ENCODE measurements at regions not wholly inside any gene's neighbourhood (a gene's known extent, or its start where the extent isn't known, plus 50 kb on each side); places are given as distances from the start of the nearest gene placed in this dataset.

DNA sequence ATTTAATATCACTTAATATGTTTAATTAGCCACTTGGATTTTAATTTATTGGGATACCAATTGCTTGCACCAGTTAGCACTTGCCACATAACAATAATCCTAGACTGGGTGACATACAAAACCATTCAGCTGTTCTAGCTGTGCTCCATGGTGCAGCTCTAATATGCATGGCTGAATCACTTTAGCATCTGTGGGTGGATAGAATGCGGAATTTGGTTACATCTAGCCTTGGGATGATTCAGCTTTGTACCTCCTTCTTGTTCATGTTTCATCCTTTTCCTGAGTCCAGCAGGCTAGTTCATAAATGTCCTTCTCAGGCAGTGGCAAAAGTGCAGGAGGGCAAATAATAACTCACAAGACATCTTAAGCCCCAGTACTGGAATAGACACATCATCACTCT, 1263.0 kb downstream of the LRFN5 start:
- DNase-seq, result no peak

DNA sequence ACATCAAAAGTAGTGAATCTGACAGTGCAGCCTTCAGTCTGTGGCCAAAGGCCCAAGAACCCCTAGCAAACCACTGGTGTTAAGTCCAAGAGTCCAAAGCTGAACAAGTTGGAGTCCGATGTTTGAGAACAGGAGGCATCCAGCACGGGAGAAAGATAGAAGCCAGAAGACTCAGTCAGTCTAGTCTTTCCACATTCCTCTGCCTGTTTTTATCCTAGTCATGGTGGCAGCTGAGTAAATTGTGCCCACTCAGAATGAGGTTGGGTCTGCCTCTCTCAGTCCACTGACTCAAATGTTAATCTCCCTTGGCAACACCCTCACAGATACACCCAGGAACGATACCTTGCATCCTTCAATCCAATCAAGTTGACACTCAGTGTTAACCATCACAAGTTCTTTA, 1255.4 kb downstream of the LRFN5 start:
- no peak for DNase-seq

- no peak for DNase-seq
These were observed 1253.7 kb downstream of the LRFN5 start for GRCh38 chr14:42860371-42860770.

GRCh38 chr14:42856106-42856505, 1249.4 kb downstream of the LRFN5 start:
- DNase-seq, result no peak

- DNase-seq, result no peak
These were observed 1248.4 kb downstream of the LRFN5 start for GRCh38 chr14:42855085-42855484.

GRCh38 chr14:42854061-42854460, 1247.4 kb downstream of the LRFN5 start:
- no peak for DNase-seq

DNA sequence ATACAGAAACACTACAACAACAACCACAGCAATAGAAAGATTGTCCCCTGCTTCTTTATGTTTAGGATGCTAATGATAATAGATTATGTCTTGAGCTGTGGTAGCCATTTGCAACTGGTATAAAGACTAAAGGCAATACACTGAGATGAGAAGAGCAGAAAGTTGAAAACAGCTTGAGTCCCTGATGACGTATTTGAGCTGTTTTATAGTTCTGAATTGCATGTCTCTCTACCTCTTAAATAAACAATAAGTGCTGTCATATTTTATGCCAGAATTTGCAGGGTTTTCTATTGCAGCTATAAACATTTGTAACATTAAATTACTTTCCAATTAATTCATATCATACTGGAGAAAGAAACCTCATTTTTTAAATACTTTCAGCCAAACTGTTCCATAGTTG, 1242.0 kb downstream of the LRFN5 start:
- DNase-seq, result no peak

DNA sequence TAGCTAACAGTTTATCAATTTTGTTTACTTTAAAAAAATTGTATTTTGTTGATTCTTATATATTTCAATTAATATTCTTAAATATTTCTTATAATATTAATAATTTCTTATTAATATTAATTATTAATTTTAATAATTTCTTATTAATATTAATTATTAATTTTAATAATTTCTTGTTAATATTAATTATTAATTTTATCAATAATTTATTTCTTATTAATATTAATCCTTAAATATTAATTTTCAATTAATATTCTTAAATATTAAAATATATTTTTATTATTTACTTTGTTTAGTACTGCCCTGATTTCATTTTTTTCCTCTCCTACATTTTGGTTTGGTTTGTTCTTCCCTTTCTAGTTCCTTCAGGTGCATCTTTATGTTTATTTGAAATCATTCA, 1208.1 kb downstream of the LRFN5 start:
- no peak for DNase-seq

DNA sequence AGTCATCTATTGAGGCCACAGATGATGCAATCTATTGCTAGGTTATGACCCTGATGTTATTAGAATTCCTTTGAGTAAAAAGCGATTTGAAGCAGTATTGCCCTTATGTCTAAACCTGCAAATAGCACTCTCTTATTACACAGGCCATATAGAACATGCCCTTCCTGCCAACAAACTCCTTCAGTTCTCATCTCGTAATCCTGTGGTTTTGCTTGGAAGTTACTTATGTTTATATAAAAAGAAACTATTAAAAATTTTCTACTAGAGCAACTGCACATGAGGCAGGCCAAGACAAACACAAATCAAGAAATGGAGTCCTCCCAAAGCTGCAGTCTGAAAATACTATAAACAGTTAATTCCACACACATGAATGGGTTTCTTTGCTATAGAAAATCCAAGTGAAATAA, 1200.2 kb downstream of the LRFN5 start:
- no peak for DNase-seq

DNA sequence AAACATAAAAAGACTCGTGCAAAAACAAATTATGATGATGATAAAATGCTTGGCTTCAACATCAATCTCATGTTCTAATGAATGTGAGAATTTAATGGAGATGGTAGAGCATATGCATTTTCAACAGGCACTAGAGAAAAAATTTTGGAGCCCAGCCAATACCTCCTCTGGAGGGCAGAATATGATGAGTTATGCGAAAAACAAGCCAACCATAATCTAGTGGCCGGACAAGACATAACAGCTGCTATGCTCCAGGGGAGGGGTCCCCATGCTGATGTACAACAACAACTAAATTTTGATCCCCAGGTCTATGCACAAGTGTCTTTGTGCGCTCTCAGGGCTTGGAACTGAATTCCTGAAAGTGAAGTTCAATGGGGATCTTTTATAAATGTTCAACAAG, 1197.5 kb downstream of the LRFN5 start:
- DNase-seq, result no peak

GRCh38 chr14:42802346-42802745, 1195.7 kb downstream of the LRFN5 start:
- no peak for DNase-seq

- DNase-seq, result no peak
These were observed 1185.5 kb downstream of the LRFN5 start for GRCh38 chr14:42792166-42792565.

DNA sequence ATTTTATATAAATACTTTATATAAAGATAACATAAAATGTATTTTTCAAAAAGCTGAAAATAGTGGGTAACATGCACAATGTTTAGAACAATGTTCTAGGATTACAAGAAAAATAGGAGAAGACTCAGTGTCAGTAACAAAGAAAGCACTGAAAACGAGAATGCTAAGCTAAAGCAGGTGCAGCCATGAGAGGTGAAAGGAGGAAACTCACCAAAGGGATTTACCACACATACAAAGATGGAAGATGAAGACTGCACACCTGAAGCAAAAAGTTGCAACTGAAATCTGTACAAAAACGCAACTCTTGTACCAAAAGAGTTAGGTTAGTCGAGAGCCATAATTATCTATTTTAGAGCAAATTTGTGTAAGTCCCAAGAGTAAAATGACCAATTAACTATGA, 1176.1 kb downstream of the LRFN5 start:
- no peak for DNase-seq

DNA sequence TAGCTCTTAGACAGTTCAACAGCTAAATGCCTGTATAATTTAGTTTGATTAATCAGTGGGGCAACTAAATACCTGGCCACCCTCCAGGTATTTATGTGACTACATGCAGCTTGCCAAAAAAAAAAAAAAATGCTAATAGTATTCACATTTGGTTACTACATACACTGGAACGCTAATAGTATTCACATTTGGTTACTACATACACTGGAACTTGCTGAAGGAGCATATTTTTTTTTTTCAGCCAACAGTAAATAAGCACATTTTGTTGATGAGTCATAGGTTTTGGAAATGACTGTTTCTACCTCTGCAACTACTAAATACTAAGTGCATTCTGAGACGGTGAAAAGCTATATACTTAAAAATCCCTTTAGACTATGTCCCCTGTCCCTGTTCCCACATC, 1172.3 kb downstream of the LRFN5 start:
- DNase-seq, result no peak

DNA sequence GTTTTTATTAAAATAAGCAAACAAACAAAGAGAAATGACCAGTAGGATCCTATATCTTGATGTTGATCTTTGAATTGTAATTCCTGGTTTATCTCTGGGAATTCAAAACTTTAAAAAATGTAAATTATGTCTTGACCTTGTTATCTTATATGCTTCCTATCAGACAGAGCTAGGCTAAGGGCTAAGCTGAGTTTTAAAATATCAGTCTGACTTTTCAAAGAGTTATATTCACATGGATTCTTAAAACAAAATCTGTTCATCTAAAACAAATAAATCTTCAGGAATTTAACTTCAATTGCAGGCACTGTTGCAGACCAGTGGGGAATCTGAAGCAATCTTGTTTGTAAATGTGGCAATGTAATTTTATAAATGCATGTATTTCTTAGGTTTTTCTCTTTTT, 1144.1 kb downstream of the LRFN5 start:
- DNase-seq, result no peak

- DNase-seq, result no peak
These were observed 1135.4 kb downstream of the LRFN5 start for GRCh38 chr14:42742084-42742483.

- no peak for DNase-seq
These were observed 1129.7 kb downstream of the LRFN5 start for GRCh38 chr14:42736408-42736807.

GRCh38 chr14:42734041-42734440, 1127.4 kb downstream of the LRFN5 start:
- no peak for DNase-seq

GRCh38 chr14:42732005-42732404, 1125.3 kb downstream of the LRFN5 start:
- DNase-seq, result no peak

- no peak for DNase-seq
These were observed 1124.8 kb downstream of the LRFN5 start for GRCh38 chr14:42731480-42731879.

DNA sequence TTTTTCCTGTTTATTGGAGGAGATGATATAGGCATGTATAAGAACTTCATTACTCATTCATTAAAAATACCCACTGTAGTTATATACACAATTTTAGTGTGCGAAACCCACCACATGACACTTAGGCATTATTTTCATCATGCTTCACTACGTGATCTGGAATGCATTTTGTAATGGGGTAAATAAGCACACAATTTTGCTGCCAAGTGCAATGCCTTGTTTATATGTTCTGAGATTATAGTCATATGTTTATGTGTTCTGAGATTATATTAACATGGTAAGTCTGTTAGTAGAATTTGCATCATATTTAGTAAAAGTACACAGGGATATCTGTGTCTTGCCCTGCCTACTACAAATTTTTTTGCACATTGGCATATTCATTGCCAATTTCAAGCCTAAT, 1123.0 kb downstream of the LRFN5 start:
- DNase-seq, result no peak

DNA sequence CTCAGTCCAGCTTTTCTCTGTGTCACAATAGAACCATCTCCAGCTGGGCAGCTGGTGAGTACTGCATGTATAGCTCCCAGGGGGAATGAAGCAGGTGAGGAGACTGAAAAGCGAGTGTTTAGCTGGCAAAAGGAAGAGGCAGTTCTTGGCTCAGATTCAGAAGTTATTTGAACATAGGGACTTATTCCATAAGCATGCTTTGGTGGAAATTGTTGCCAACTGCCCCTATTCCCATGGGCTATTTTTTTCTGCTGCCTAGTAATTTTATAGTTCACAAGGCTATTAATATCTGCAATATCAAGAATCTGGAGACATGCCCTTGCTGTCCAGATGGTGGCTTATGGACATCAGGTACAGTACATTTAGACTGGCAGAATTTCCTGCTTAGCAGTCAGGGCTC, 1112.7 kb downstream of the LRFN5 start:
- no peak for DNase-seq

- DNase-seq, result no peak
These were observed 1108.6 kb downstream of the LRFN5 start for GRCh38 chr14:42715316-42715715.

DNA sequence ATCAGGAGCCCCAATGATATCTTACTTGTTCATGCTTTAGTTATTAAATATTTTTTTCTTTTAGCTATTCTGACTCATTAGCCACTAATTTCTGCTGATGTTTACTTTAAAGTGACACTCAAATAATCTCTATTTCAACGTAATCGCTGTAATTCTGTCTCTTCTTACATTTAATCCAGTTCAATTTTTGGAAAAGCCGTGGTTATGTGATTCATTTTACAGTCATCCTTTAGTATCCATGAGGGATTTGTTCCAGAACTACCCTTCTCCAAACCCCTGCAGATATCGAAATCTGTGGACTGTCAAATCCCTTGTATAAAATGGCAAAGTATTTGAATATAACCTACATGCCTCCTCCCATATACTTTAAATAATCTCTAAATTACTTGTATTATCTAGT, 1103.4 kb downstream of the LRFN5 start:
- no peak for DNase-seq

DNA sequence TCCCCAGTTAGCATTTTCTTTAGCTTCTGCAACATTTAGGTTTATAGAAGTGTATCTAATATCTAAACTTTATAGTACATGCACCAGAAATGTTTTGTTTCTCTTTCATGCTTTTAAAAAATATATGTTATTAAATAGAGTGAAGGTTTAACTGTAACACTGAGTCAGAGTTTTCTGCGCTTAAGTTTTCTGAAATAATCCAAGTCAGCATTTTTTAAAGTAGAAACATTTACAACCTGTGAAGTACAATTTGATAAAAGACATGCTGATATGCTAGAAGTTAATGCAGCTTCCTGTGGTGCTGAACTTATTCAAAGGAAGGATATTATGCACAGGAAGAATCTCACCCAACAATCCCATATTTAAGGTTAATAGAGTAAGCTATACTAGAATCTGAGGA, 1096.8 kb downstream of the LRFN5 start:
- no peak for DNase-seq

DNA sequence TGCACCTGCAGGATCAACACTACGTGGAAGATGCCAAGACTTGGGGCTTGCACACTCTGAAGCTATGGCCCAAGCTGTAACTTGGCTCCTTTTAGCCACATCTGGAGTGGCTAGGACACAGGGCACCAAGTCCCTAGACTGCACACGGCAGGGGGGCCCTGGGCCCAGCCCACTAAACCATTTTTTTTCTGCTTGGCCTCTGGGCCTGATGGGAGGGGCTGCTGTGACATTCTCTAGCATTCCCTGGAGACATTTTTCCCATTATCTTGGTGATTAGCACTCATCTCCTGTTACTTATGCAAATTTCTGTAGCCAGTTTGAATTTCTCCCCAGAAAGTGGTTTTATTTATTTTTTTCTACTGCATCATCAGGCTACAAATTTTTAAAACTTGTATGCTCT, 1080.7 kb downstream of the LRFN5 start:
- no peak for DNase-seq
